Activated CD8-positive, alpha-beta memory T cell treated with anti-CD3 and anti-CD28 coated beads for 24 hours (primary cell): ENCODE measurements at regions not wholly inside any gene's neighbourhood (a gene's known extent, or its start where the extent isn't known, plus 50 kb on each side); places are given as distances from the start of the nearest gene placed in this dataset.
"Not testable (repeated sequence)": the region's sequence is repeated elsewhere in the genome, so short reads cannot be mapped to it uniquely, and the experiment has no call there.

ENCODE experiments used
- DNase-seq: peaks from one replicate; pipeline ENCODE4 v3.0.0-alpha.2; 2020

- no peak for DNase-seq
Observed at GRCh38 chr6:169986848-169987498, 235.6 kb downstream of the ERMARD start.

GRCh38 chr6:169986171-169986847 is 234.9 kb downstream of the ERMARD start:
- no peak for DNase-seq

GRCh38 chr6:169985121-169986015 is 233.9 kb downstream of the ERMARD start:
- no peak for DNase-seq

DNA sequence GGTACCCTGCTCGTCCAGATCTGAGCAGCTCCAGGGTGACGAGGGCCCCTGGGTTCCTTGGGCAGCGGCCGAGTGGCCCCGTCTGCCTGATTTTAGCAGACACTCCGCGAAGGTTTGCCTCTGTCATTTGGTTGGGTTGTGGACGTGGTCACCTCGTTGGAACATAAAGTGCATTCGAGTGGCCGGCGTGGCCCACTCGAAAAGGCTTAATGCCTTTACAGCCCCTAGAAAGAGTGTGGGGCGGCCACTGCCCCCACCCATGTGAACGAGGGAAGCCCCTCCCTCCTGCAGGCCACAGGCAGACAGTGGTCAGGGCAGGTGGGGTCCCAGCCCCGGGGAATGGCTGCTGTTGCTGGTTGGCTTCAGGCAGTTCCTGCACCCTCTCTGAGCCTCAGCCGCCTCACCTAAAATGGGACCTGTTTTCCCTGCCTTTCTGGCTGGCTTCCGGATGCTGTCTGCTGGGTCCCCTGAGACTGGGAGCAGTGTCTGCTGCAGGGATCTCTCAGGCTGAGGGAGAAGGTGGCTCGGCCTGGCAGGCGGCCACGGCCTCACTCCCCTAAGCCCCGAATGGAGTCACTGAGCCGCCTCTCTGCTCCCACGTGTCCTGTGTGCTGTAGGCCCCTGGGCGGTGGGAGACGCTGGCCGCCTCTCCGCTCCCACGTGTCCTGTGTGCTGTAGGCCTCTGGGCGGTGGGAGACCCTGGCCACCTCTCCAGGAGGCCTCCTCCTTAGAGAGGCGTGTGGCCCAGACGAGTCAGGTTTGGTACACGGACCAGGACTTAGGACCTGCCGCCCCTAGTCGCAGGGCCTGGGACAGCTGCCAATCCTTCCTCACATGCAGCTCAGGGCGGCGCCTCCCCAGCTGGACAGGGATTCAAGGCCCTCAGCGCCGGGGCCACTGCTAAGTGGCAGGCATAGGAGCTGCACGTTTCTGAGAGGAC is 233.0 kb downstream of the ERMARD start:
- no peak for DNase-seq

DNA sequence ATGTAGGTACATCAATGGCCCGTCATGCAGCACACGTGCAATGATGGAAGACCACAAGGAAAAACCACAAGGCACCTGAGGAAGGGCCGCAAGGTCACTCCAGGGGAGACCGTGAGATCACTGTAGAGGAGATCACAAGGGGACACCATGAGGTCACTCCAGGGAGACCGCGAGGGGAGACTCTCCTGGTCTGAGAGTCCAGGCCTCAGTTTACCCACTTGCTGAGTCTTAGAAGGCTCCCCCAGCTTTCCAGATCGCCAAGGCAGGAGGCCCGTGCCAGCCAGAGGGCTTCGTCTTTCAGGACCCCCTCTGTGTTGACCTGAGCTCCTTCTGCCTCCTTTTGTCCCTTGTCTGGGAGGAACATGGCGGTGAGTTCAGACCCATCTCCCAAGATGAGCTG is 232.2 kb downstream of the ERMARD start:
- no peak for DNase-seq

- DNase-seq = no peak
Observed at GRCh38 chr6:169982461-169983386, 231.3 kb downstream of the ERMARD start.

GRCh38 chr6:169981969-169982368 is 230.5 kb downstream of the ERMARD start:
- DNase-seq = no peak

DNA sequence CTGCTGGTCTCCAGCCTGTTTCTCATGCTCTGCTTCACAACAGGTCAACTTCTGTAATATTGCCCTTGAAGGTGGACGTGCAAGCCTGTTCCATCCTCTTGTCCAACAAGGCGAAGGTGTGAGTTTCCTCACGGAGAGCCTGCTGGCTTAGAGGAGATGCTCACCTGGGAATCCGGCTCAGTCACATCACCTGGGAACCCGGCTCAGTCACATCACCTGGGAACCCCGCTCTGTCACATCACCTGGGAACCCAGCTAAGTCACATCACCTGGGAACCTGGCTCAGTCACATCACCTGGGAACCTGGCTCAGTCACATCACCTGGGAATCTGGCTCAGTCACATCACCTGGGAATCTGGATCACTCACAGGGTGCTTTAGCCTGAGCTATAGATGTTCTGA is 230.1 kb downstream of the ERMARD start:
- DNase-seq = no peak

DNA sequence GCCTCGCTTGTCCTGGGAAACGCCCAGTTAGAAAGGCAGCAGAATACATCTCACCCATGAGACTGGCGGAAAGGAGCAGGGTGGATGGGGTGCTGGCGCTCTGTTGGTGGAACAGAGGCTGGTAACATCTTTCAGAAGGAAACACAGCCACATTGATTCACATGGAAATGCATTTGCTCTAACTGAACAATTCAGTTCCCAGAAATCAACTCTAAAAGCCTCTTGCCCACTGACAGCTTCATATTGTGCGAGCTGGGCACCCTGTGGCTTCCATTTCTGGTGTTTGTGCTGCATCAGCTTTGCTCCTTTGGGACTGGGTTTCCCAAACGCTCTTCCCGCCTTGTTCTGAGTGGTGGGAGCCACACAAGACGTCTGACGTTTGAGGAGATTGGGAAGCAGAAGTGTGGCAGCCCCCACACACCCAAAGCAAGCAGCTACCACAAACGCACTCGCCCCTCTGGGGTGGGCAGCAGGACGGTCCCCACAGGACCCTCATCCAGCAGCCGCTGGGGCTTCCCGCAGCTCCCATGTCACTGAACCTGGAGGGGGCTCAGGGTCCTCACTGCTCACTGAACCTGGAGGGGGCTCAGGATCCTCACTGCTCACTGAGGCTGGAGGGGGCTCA is 229.5 kb downstream of the ERMARD start:
- DNase-seq = no peak

- DNase-seq = no peak
Observed at GRCh38 chr6:169979873-169980432, 228.5 kb downstream of the ERMARD start.

- no peak for DNase-seq
Observed at GRCh38 chr6:169978615-169979161, 227.3 kb downstream of the ERMARD start.

GRCh38 chr6:169977434-169978265 is 226.2 kb downstream of the ERMARD start:
- no peak for DNase-seq

DNA sequence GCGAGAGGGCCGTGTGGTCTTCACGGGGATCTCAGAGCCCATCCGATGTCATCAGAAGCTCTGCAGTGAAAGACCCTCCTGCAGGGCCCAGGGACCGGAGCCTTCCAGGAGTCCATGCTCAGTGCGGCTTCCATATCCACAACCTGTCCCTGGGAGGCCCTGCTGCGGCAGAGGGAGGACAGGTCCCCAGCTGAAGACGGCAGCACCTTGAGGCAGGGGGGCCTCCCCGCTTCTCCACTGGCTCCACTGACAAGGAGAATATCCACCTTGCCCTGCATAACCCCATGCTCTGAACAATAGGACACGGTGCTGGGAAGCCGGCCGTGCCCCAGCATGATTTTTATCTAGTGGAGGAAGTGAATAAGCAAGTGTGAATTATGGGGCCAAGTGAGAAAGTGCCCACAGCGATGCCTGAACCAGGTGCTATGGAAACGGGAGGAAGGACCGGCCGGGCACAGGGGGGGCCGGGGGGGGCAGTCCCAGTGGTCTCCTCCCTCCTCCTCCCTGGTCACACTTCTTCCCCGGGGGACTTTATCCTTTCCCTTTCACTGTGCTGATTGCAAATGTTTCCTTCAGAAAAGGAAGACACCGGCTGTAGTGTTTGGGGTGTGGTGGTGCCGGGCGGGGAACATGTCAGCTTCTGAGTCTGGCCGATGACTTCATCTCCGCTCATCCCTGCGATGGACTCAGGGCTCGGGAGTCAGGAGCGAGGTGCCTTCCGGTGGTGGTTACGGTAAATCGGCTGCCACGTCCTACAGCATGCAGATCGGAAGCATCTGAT is 225.1 kb downstream of the ERMARD start:
- DNase-seq = no peak

GRCh38 chr6:169975701-169976100 is 224.3 kb downstream of the ERMARD start:
- DNase-seq = no peak

GRCh38 chr6:169975286-169975685 is 223.9 kb downstream of the ERMARD start:
- no peak for DNase-seq

- no peak for DNase-seq
Observed at GRCh38 chr6:169974663-169975062, 223.2 kb downstream of the ERMARD start.

DNA sequence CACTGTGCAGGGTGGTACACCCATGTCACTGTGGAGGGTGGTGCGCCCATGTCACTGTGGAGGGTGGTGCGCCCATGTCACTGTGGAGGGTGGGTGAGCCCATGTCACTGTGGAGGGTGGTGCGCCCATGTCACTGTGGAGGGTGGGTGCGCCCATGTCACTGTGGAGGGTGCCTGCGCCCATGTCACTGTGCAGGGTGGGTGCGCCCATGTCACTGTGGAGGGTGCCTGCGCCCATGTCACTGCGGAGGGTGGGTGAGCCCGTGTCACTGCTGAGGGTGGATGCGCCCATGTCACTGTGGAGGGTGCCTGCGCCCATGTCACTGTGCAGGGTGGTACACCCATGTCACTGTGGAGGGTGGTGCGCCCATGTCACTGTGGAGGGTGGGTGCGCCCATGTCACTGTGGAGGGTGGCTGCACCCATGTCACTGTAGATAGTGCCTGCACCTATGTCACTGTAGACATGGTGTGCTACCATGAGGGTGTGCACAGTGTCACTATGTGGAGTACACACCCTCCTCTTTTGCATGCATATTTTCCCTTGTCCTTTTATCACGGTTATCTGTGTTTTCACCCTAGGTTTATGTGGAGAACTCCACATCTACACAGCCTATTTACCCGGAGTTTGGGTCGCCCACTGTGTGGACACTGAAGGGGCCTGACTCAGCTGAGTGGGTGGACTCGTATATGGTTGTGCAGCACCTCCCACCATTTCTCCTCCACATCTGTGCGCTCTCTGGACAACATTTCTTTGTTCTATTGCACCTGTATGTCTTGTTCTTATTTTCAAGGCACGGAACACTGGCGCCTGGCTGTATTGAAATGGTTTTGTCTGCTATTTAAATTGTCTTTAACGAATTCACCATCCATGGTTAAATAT is 222.4 kb downstream of the ERMARD start:
- not testable (repeated sequence) for DNase-seq
